ENCODE measurements at regions not wholly inside any gene's neighbourhood (a gene's known extent, or its start where the extent isn't known, plus 50 kb on each side); places are given as distances from the start of the nearest gene placed in this dataset.
"Not testable (repeated sequence)": the region's sequence is repeated elsewhere in the genome, so short reads cannot be mapped to it uniquely, and the experiment has no call there.

DNA sequence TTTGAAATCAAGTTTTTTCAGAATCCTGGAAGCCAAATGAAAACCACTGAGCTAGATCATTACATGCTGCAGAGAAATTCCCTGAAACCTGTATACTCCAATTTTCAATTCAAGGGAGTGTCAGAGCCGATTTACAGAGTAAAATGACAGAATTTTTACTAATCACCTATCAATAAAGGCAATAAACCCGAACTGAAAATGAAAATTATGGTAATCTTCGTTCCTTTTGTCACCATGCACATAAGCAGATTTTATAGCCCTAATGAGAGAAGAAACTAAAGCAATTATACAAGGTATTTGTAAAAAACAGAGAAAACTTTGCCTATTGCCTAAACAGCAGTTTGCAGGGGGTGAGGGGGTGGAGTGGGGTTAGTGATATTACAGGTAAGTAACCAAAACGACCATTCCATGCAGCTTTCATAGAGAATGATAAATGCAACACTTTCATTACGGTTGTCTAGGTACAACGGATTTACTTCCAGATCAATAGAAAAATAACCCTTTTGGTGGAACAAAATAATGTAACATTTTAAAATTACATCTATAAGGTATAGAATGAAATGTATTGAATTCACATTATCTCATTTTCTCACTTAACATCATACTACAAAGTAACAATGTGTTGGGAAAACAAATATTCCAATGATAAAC, 115.2 kb upstream of the BEND6 start:
- DNase-seq (ENCODE audit: low spot score) = no peak

- DNase-seq (ENCODE audit: low spot score) = no peak
These were observed 115.9 kb upstream of the BEND6 start for GRCh38 chr6:56838965-56839364.

- DNase-seq (ENCODE audit: low spot score) = no peak
These were observed 116.8 kb upstream of the BEND6 start for GRCh38 chr6:56838016-56838555.

GRCh38 chr6:56837322-56837894, 117.5 kb upstream of the BEND6 start:
- no peak for DNase-seq (ENCODE audit: low spot score)

- no peak for DNase-seq (ENCODE audit: low spot score)
These were observed 119.3 kb upstream of the BEND6 start for GRCh38 chr6:56835612-56836011.

DNA sequence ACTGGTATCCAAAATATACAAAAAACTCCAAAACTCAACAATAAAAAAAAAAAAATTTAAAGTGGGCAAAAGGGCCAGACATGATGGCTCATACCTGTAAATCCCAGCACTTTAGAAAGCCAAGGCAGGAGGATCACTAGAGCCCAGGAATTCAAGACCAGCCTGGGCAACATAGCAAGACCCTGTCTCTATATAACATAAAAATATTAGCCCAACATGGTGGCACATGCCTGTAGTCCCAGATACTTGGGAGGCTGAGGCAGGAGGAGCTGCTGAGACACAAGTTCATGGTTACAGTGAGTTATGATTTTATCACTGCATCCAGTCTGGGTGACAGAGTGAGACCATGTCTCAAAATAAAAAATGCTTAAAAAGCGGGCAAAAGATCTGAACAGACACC, 121.0 kb upstream of the BEND6 start:
- DNase-seq (ENCODE audit: low spot score) = no peak

DNA sequence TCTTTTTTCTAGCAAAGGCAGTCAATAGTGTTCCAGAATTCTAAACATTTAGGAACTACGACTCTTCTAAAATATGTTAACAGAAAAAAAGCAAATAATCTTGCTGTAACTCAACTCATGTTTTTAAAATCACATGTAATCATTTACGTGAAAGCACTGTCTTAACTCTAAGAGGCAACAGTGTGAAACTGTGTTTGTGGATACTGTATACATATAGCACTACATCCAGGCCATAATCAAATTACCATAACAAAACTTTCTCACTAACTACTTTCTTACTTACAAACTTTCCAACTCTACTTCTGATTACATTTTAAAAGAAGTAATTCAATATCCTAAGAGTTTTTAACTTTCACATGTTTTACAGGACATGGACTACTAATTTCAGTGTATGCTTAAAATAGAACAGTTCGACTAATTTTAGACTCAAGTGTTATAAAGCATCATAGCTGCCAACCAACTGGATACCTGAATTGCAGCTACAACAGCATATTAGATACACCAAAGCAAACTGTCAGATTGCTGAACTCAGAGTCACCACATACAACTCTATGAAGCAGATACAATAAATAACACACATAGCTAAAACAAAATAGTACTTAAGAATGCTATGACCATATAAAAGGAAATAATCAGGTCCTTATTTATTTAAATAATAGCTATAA, 121.6 kb upstream of the BEND6 start:
- no peak for DNase-seq (ENCODE audit: low spot score)

GRCh38 chr6:56832225-56832624, 122.7 kb upstream of the BEND6 start:
- no peak for DNase-seq (ENCODE audit: low spot score)

DNA sequence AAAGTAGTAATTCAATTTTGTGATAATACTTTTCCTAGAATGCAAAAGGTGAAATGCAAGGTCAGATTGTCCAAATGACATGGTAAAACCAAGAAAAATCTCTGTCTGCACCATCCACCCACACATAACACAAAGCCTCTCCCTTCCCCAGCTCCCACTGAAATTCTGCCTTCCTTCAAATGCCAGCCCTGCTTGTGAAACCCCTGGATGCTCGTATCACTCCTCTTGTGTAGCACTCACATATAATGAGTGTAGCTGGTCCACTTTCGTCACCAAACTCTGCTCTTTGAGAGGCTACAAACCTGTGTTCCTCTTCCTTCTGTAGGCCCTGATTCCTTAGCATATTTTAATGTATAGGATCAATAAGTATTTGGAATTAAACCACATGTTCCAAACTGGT, 123.6 kb upstream of the BEND6 start:
- DNase-seq (ENCODE audit: low spot score) = no peak

- no peak for DNase-seq (ENCODE audit: low spot score)
These were observed 126.8 kb upstream of the BEND6 start for GRCh38 chr6:56827908-56828649.

GRCh38 chr6:56824431-56824830, 130.5 kb upstream of the BEND6 start:
- not testable (repeated sequence) for DNase-seq (ENCODE audit: low spot score)

DNA sequence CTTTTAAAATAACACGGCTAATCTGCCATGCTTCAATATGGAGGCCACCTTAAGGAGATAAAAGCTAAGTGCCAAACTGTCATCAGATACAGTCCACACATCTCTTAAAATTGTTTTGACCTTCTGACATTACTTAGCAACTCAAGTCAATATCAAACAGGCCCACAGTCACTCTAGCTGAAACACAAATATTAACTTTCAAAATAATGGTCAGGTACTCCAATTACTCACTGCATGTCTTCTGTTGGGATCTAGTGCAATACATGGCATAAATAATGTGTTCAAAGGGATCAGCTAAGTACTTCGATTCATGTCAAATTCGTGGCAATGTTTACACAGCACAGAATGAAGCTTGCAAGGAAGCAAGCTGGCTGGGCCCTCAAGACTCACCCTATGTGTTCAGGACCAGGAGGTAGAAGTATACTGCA, 133.9 kb upstream of the BEND6 start:
- no peak for DNase-seq (ENCODE audit: low spot score)

DNA sequence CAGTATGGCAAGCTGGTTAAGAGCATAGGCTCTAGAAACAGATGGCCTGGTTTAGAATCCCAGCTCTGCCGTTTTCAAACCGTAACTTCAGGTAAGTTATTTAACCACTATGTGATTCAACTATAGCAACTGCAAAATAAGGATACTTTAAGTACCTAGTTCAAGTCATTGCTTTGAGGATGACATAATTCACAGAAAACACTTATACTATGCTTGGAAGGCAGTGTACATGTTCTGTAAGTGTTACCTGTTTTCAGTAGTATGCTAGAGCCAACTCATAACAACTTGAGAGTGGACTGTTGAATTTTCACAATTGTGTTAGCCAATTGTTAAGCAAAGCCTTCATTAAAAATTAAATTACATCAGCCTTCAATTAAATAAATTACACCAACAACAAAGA, 134.8 kb upstream of the BEND6 start:
- DNase-seq (ENCODE audit: low spot score) = no peak

DNA sequence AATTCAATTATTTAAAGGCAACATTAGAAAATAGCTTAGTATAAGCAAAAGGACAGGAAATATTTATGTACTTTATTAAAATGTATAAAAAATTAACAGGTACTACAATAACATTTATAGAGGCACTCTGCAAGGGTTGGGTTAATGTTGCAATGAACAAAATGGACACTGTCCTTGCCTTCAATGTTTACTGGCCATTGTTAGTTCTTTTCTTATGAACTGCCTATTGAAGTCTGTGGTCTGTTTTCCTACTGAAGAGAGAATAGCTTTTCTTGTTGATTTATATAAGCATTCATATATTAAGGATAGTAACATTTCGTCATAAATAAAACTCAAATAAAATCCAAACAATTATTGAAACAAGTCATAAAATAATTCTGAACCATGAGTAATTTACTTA, 135.3 kb upstream of the BEND6 start:
- no peak for DNase-seq (ENCODE audit: low spot score)

GRCh38 chr6:56816370-56816769, 138.5 kb upstream of the BEND6 start:
- no peak for DNase-seq (ENCODE audit: low spot score)

GRCh38 chr6:56815436-56815835, 139.5 kb upstream of the BEND6 start:
- DNase-seq (ENCODE audit: low spot score) = no peak

- no peak for DNase-seq (ENCODE audit: low spot score)
These were observed 140.1 kb upstream of the BEND6 start for GRCh38 chr6:56814802-56815201.

DNA sequence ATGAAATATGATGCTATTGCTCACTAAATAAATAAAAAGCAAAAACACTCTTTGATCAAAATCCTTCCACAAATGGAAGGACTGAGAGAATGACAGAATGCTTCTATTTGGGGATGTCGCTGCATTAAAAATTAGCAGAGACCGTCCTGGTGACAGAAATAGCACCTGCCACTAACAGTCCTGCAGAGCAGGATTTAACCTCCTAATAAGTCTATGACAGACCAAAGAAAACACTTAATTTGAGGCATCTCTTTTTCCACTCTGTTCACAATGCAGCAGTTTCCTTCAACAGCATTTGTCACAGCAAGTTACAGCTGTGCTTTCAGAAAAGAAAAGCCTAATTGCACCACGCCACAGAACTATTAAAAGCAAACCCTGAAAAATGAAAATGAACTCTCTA, 140.6 kb upstream of the BEND6 start:
- DNase-seq (ENCODE audit: low spot score) = peak; percentile 59

DNA sequence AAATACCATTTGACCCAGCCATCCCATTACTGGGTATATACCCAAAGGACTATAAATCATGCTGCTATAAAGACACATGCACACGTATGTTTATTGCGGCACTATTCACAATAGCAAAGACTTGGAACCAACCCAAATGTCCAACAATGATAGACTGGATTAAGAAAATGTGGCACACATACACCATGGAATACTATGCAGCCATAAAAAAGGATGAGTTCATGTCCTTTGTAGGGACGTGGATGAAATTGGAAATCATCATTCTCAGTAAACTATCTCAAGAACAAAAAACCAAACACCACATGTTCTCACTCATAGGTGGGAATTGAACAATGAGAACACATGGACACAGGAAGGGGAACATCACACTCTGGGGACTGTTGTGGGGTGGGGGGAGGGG, 142.1 kb upstream of the BEND6 start:
- DNase-seq (ENCODE audit: low spot score) = not testable (repeated sequence)

- DNase-seq (ENCODE audit: low spot score) = peak; percentile 67
These were observed 146.0 kb upstream of the BEND6 start for GRCh38 chr6:56808871-56809359.

GRCh38 chr6:56807989-56808337, 146.9 kb upstream of the BEND6 start:
- no peak for DNase-seq (ENCODE audit: low spot score)

- DNase-seq (ENCODE audit: low spot score) = no peak
These were observed 147.4 kb upstream of the BEND6 start for GRCh38 chr6:56807326-56807988.

All from cerebellar cortex (tissue), 1 donor.